HEK293 (cell line): ENCODE measurements at regions not wholly inside any gene's neighbourhood (a gene's known extent, or its start where the extent isn't known, plus 50 kb on each side); places are given as distances from the start of the nearest gene placed in this dataset.
A peak's percentile ranks its signal among the peaks of the same experiment; 100 is the strongest.

Experiments
- CTCF ChIA-PET: fragments of 350-600 bp; formaldehyde crosslinking; extraction: SDS; loops from one replicate; lab custom pipeline; 2021; ENCODE audit warnings: antibody characterized with exemption; lab: Yijun Ruan, JAX
- POLR2A ChIA-PET: fragments of 300-600 bp; formaldehyde crosslinking; extraction: SDS; loops from one replicate; lab custom pipeline; 2020; ENCODE audit warnings: antibody characterized with exemption, inconsistent platforms; lab: Yijun Ruan, JAX
- H3K27ac ChIP-seq: fragments of 200-500 bp; sonication (Bioruptor generic); 2 replicates; pipeline ENCODE4 v1.5.1; 2014; ENCODE audit warnings: low read depth, low read length, control low read depth, inconsistent platforms; ENCODE audit errors: extremely low read depth
- H3K36me3 ChIP-seq, 2 experiments: fragments of 200-500 bp in 1 of 2; sonication (Bioruptor generic) in 1 of 2; 1 replicate in 1 of 2; 2 replicates in 1 of 2; pipeline ENCODE4 v1.5.1; 2014 to 2017; ENCODE audit warnings: inconsistent platforms in 2 of 2, low read length in 2 of 2; ENCODE audit not compliant: control insufficient read depth in 2 of 2, insufficient read depth in 1 of 2
- H3K4me1 ChIP-seq: fragments of 200-500 bp; sonication (Bioruptor generic); 2 replicates; pipeline ENCODE4 v1.5.1; 2014; ENCODE audit warnings: mild to moderate bottlenecking, low read length, inconsistent platforms; ENCODE audit not compliant: control insufficient read depth, insufficient read depth
- H3K4me3 ChIP-seq: 2 replicates; pipeline ENCODE4 v1.5.1; 2011; ENCODE audit warnings: low read depth, mild to moderate bottlenecking, control low read depth, low read length, moderate library complexity
- H3K9me3 ChIP-seq: fragments of 200-500 bp; sonication (Bioruptor generic); 2 replicates; pipeline ENCODE4 v1.5.1; 2014; ENCODE audit warnings: low read depth, low read length, inconsistent platforms; ENCODE audit not compliant: control insufficient read depth, insufficient read depth
- BCL11B ChIP-seq: fragments of 450-650 bp; formaldehyde crosslinking; IDR thresholded peaks from 2 replicates; pipeline ENCODE4 v1.5.1; 2016; ENCODE audit warnings: low read depth, missing biosample characterization, missing genetic modification characterization
- FEZF1 ChIP-seq: fragments of 450-650 bp; formaldehyde crosslinking; IDR thresholded peaks from 2 replicates; pipeline ENCODE4 v1.5.1; 2016; ENCODE audit warnings: missing biosample characterization, missing genetic modification characterization
- KLF1 ChIP-seq: fragments of 450-650 bp; formaldehyde crosslinking; IDR thresholded peaks from 2 replicates; pipeline ENCODE4 v1.5.1; 2016; ENCODE audit warnings: missing biosample characterization, missing genetic modification characterization
- PRDM6 ChIP-seq: fragments of 450-650 bp; formaldehyde crosslinking; IDR thresholded peaks from 2 replicates; pipeline ENCODE4 v1.5.1; 2017; ENCODE audit warnings: missing biosample characterization, missing genetic modification characterization
- ZBTB6 ChIP-seq: fragments of 450-650 bp; formaldehyde crosslinking; IDR thresholded peaks from 2 replicates; pipeline ENCODE4 v1.5.1; 2017; ENCODE audit warnings: missing biosample characterization, missing genetic modification characterization
- ZFP3 ChIP-seq: fragments of 450-650 bp; formaldehyde crosslinking; IDR thresholded peaks from 2 replicates; pipeline ENCODE4 v1.5.1; 2016; ENCODE audit warnings: low read depth, missing biosample characterization, missing genetic modification characterization
- ZNF223 ChIP-seq: fragments of 450-650 bp; formaldehyde crosslinking; IDR thresholded peaks from 2 replicates; pipeline ENCODE4 v1.5.1; 2016; ENCODE audit warnings: missing biosample characterization, missing genetic modification characterization
- ZNF302 ChIP-seq: fragments of 450-650 bp; formaldehyde crosslinking; IDR thresholded peaks from 2 replicates; pipeline ENCODE4 v1.5.1; 2016; ENCODE audit warnings: missing biosample characterization, missing genetic modification characterization, low read depth
- ZNF37A ChIP-seq: fragments of 450-650 bp; IDR thresholded peaks from 2 replicates; pipeline ENCODE4 v1.5.1; 2018; ENCODE audit warnings: missing biosample characterization, missing genetic modification characterization
- ZNF433 ChIP-seq: fragments of 450-650 bp; formaldehyde crosslinking; IDR thresholded peaks from 2 replicates; pipeline ENCODE4 v1.5.1; 2016; ENCODE audit warnings: missing biosample characterization, missing genetic modification characterization, low read depth
- ZNF558 ChIP-seq: fragments of 450-650 bp; formaldehyde crosslinking; IDR thresholded peaks from 2 replicates; pipeline ENCODE4 v1.5.1; 2016; ENCODE audit warnings: missing biosample characterization, missing genetic modification characterization
- ZNF596 ChIP-seq: fragments of 450-650 bp; IDR thresholded peaks from 2 replicates; pipeline ENCODE4 v1.5.0; 2018; ENCODE audit warnings: missing biosample characterization, mild to moderate bottlenecking, missing genetic modification characterization, moderate library complexity
- TF ChIP-seq, protein P1 (sequence below): fragments of 450-650 bp; formaldehyde crosslinking; IDR thresholded peaks from 2 replicates; pipeline ENCODE4 v1.5.1; 2017; ENCODE audit warnings: missing biosample characterization, mild to moderate bottlenecking, missing genetic modification characterization, moderate library complexity
- TF ChIP-seq, protein P2 (sequence below): fragments of 450-650 bp; formaldehyde crosslinking; conservative IDR thresholded peaks from 2 replicates; pipeline ENCODE4 v1.5.1; 2016; ENCODE audit warnings: low read depth, missing biosample characterization, missing genetic modification characterization
- TF ChIP-seq, protein P3 (sequence below): fragments of 450-650 bp; formaldehyde crosslinking; IDR thresholded peaks from 2 replicates; pipeline ENCODE4 v1.5.1; 2016; ENCODE audit warnings: missing biosample characterization, missing genetic modification characterization

DNA sequence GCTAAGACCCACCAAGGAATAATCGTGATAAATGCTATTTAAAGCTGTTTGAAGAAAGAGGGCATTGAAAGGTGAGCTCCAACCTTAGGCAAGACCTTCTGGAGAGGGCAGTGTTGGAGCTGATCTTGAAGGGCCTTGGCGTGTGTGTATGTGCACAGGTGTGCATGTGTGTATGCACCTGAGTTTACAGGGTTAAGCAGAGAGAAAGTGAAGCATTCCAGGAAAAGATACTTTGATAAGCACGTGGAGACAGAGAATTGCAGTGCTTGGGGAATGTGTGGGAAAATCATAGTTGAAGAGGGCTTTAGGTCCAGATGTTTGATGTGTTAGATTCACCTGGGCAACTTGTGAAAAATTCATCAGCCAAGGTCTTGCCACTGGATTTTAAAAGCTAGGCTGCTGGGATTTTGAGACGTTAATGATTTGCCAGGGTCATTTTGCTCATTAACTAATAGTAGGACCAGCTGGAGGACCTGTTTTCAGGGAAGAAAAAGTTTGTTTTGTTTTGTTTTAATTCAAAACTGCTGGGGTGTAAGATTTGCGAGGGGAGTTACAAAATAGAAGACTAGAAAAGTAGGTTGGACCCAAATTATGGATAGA lies 78.3 kb upstream of the ANKRD55 start:
- Histone ChIP-seq H3K36me3 (no peaks in the 10 kb centered on the region), H3K27ac (no peak overlapping the region), H3K4me1 (peaks cover 6% of the 10 kb centered on the region), H3K4me3 (no peak overlapping the region), H3K9me3 (no peaks in the 10 kb centered on the region)
- CTCF ChIA-PET: interaction anchor here (0.6 to 1.2 kb wide), 3 partner anchors 15 to 569 kb away, joined by 3 read pairs; no protein-coding TSS in a partner anchor
- POLR2A ChIA-PET: interaction anchor here (0.6 to 1.0 kb wide), 3 partner anchors 19 to 359 kb away, joined by 3 to 5 read pairs (median 3); no protein-coding TSS in a partner anchor
- TF ChIP-seq KLF1: no peak
- TF ChIP-seq ZBTB6: no peak
- TF ChIP-seq ZFP3 (tag by site-specific recombination): no peak
- no peak for TF ChIP-seq BCL11B (tag by site-specific recombination)
- no peak for TF ChIP-seq FEZF1
- no peak for TF ChIP-seq ZNF596 (tag by site-specific recombination)
- TF ChIP-seq, protein P1, sequence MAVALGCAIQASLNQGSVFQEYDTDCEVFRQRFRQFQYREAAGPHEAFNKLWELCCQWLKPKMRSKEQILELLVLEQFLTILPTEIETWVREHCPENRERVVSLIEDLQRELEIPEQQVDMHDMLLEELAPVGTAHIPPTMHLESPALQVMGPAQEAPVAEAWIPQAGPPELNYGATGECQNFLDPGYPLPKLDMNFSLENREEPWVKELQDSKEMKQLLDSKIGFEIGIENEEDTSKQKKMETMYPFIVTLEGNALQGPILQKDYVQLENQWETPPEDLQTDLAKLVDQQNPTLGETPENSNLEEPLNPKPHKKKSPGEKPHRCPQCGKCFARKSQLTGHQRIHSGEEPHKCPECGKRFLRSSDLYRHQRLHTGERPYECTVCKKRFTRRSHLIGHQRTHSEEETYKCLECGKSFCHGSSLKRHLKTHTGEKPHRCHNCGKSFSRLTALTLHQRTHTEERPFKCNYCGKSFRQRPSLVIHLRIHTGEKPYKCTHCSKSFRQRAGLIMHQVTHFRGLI (tag by site-specific recombination): no peak

- ChIA-PET POLR2A (interaction anchor here (0.6 to 1.0 kb wide), 2 partner anchors 19 to 359 kb away, joined by 3 to 5 read pairs; no protein-coding TSS in a partner anchor), CTCF (interaction anchor here (0.6 to 1.2 kb wide), 3 partner anchors 16 to 570 kb away, joined by 3 read pairs; no protein-coding TSS in a partner anchor)
- Histone ChIP-seq H3K36me3 (no peaks in the 10 kb centered on the region), H3K4me3 (no peak overlapping the region), H3K4me1 (peaks cover 6% of the 10 kb centered on the region), H3K9me3 (no peaks in the 10 kb centered on the region), H3K27ac (no peak overlapping the region)
- TF ChIP-seq, protein P2, sequence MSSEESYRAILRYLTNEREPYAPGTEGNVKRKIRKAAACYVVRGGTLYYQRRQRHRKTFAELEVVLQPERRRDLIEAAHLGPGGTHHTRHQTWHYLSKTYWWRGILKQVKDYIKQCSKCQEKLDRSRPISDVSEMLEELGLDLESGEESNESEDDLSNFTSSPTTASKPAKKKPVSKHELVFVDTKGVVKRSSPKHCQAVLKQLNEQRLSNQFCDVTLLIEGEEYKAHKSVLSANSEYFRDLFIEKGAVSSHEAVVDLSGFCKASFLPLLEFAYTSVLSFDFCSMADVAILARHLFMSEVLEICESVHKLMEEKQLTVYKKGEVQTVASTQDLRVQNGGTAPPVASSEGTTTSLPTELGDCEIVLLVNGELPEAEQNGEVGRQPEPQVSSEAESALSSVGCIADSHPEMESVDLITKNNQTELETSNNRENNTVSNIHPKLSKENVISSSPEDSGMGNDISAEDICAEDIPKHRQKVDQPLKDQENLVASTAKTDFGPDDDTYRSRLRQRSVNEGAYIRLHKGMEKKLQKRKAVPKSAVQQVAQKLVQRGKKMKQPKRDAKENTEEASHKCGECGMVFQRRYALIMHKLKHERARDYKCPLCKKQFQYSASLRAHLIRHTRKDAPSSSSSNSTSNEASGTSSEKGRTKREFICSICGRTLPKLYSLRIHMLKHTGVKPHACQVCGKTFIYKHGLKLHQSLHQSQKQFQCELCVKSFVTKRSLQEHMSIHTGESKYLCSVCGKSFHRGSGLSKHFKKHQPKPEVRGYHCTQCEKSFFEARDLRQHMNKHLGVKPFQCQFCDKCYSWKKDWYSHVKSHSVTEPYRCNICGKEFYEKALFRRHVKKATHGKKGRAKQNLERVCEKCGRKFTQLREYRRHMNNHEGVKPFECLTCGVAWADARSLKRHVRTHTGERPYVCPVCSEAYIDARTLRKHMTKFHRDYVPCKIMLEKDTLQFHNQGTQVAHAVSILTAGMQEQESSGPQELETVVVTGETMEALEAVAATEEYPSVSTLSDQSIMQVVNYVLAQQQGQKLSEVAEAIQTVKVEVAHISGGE (tag by site-specific recombination): no peak
- TF ChIP-seq ZNF558 (tag by site-specific recombination) (no peak), ZNF302 (tag by site-specific recombination) (no peak), ZNF223 (tag by site-specific recombination) (no peak), ZNF37A (no peak), PRDM6 (no peak), ZNF433 (tag by site-specific recombination) (no peak)
- TF ChIP-seq, protein P3, sequence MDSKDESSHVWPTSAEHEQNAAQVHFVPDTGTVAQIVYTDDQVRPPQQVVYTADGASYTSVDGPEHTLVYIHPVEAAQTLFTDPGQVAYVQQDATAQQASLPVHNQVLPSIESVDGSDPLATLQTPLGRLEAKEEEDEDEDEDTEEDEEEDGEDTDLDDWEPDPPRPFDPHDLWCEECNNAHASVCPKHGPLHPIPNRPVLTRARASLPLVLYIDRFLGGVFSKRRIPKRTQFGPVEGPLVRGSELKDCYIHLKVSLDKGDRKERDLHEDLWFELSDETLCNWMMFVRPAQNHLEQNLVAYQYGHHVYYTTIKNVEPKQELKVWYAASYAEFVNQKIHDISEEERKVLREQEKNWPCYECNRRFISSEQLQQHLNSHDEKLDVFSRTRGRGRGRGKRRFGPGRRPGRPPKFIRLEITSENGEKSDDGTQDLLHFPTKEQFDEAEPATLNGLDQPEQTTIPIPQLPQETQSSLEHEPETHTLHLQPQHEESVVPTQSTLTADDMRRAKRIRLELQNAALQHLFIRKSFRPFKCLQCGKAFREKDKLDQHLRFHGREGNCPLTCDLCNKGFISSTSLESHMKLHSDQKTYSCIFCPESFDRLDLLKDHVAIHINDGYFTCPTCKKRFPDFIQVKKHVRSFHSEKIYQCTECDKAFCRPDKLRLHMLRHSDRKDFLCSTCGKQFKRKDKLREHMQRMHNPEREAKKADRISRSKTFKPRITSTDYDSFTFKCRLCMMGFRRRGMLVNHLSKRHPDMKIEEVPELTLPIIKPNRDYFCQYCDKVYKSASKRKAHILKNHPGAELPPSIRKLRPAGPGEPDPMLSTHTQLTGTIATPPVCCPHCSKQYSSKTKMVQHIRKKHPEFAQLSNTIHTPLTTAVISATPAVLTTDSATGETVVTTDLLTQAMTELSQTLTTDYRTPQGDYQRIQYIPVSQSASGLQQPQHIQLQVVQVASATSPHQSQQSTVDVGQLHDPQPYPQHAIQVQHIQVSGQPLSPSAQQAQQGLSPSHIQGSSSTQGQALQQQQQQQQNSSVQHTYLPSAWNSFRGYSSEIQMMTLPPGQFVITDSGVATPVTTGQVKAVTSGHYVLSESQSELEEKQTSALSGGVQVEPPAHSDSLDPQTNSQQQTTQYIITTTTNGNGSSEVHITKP (tag by site-specific recombination): peak; percentile 48; the same call in 1 of the 2 replicates
- TF ChIP-seq, all 188 proteins: peak for 1
Observed at GRCh38 chr5:56310711-56311204, 77.6 kb upstream of the ANKRD55 start.
